Parathyroid adenoma (tissue), 2 donors: ENCODE measurements at regions not wholly inside any gene's neighbourhood (a gene's known extent, or its start where the extent isn't known, plus 50 kb on each side); places are given as distances from the start of the nearest gene placed in this dataset.

ENCODE experiments used
- H2AFZ ChIP-seq: fragments of 300-600 bp; sonication (generic); one replicate; pipeline ENCODE4 v1.7.0; 2017; ENCODE audit warnings: antibody characterized with exemption, mild to moderate bottlenecking
- H3K27ac ChIP-seq: fragments of 300-600 bp; sonication (generic); one replicate; pipeline ENCODE4 v1.7.0; 2017
- H3K27me3 ChIP-seq: fragments of 300-600 bp; sonication (generic); one replicate; pipeline ENCODE4 v1.7.0; 2017; ENCODE audit warnings: low read length; ENCODE audit not compliant: control insufficient read depth, insufficient read depth
- H3K36me3 ChIP-seq: fragments of 300-600 bp; sonication (generic); one replicate; pipeline ENCODE4 v1.7.0; 2017; ENCODE audit warnings: low read length; ENCODE audit not compliant: control insufficient read depth, insufficient read depth
- H3K4me1 ChIP-seq: fragments of 300-600 bp; sonication (generic); one replicate; pipeline ENCODE4 v1.7.0; 2017; ENCODE audit warnings: control low read depth
- H3K4me2 ChIP-seq: fragments of 300-600 bp; sonication (generic); one replicate; pipeline ENCODE4 v1.7.0; 2017; ENCODE audit warnings: low read length
- H3K4me3 ChIP-seq: fragments of 300-600 bp; sonication (generic); one replicate; pipeline ENCODE4 v1.7.0; 2017; ENCODE audit warnings: low read depth, low read length
- H3K79me2 ChIP-seq: fragments of 300-600 bp; sonication (generic); one replicate; pipeline ENCODE4 v1.7.0; 2017; ENCODE audit warnings: control low read depth
- H3K9ac ChIP-seq: fragments of 300-600 bp; sonication (generic); one replicate; pipeline ENCODE4 v1.7.0; 2017; ENCODE audit warnings: mild to moderate bottlenecking
- H3K9me3 ChIP-seq: fragments of 300-600 bp; sonication (generic); one replicate; pipeline ENCODE4 v1.7.0; 2017; ENCODE audit warnings: low read length; ENCODE audit not compliant: control insufficient read depth
- CTCF ChIP-seq: fragments of 300-600 bp; sonication (generic); IDR thresholded peaks from one replicate; pipeline ENCODE4 v1.7.0; 2017; ENCODE audit warnings: antibody characterized with exemption, mild to moderate bottlenecking
- donor health status: primary hyperparathyroidism.

GRCh38 chr2:219887870-219888269, 260.4 kb downstream of the SLC4A3 start:
- Histone ChIP-seq H2AFZ (no peak overlapping the region), H3K4me1 (no peaks in the 10 kb centered on the region), H3K27ac (no peak overlapping the region), H3K27me3 (no peaks in the 10 kb centered on the region), H3K9me3 (no peaks in the 10 kb centered on the region), H3K9ac (no peak overlapping the region), H3K79me2 (no peaks in the 10 kb centered on the region), H3K4me2 (no peak overlapping the region), H3K4me3 (no peak overlapping the region), H3K36me3 (no peaks in the 10 kb centered on the region)
- TF ChIP-seq CTCF = no peak

- Histone ChIP-seq H3K4me3 (no peak overlapping the region), H2AFZ (no peak overlapping the region), H3K9me3 (no peaks in the 10 kb centered on the region), H3K36me3 (no peaks in the 10 kb centered on the region), H3K4me1 (no peaks in the 10 kb centered on the region), H3K9ac (no peak overlapping the region), H3K27me3 (no peaks in the 10 kb centered on the region), H3K79me2 (no peaks in the 10 kb centered on the region), H3K4me2 (no peak overlapping the region), H3K27ac (no peak overlapping the region)
- TF ChIP-seq CTCF = no peak
Observed at GRCh38 chr2:219893541-219893940, 266.1 kb downstream of the SLC4A3 start.

- Histone ChIP-seq H3K4me1 (no peaks in the 10 kb centered on the region), H2AFZ (no peak overlapping the region), H3K4me3 (no peak overlapping the region), H3K27me3 (no peaks in the 10 kb centered on the region), H3K79me2 (no peaks in the 10 kb centered on the region), H3K36me3 (no peaks in the 10 kb centered on the region), H3K27ac (no peak overlapping the region), H3K4me2 (no peak overlapping the region), H3K9me3 (no peaks in the 10 kb centered on the region), H3K9ac (no peak overlapping the region)
- no peak for TF ChIP-seq CTCF
Observed at GRCh38 chr2:219897456-219897855, 270.0 kb downstream of the SLC4A3 start.

- Histone ChIP-seq H3K4me2 (no peak overlapping the region), H3K4me3 (no peak overlapping the region), H3K9me3 (no peaks in the 10 kb centered on the region), H3K27ac (no peak overlapping the region), H2AFZ (no peak overlapping the region), H3K27me3 (no peaks in the 10 kb centered on the region), H3K36me3 (no peaks in the 10 kb centered on the region), H3K79me2 (no peaks in the 10 kb centered on the region), H3K4me1 (no peaks in the 10 kb centered on the region), H3K9ac (no peak overlapping the region)
- TF ChIP-seq CTCF = no peak
Observed at GRCh38 chr2:219901155-219901554, 273.7 kb downstream of the SLC4A3 start.

GRCh38 chr2:219902891-219903552, 275.6 kb downstream of the SLC4A3 start:
- H3K4me2 ChIP-seq = no peak overlapping the region
- no peaks in the 10 kb centered on the region for H3K27me3 ChIP-seq
- H3K4me1 ChIP-seq = no peaks in the 10 kb centered on the region
- no peak overlapping the region for H2AFZ ChIP-seq
- H3K9ac ChIP-seq = no peak overlapping the region
- no peaks in the 10 kb centered on the region for H3K79me2 ChIP-seq
- TF ChIP-seq CTCF = no peak
- H3K9me3 ChIP-seq = no peaks in the 10 kb centered on the region
- H3K36me3 ChIP-seq = no peaks in the 10 kb centered on the region
- no peak overlapping the region for H3K27ac ChIP-seq
- H3K4me3 ChIP-seq = no peak overlapping the region
